Cardiac muscle cell (in vitro differentiated cells and primary cell): ENCODE measurements at regions not wholly inside any gene's neighbourhood (a gene's known extent, or its start where the extent isn't known, plus 50 kb on each side); places are given as distances from the start of the nearest gene placed in this dataset.
"Not testable (repeated sequence)": the region's sequence is repeated elsewhere in the genome, so short reads cannot be mapped to it uniquely, and the experiment has no call there.

ENCODE experiments used
- DNase-seq, 2 donors: peaks; one replicate each; pipeline versions ENCODE4 v3.0.0 to v3.0.0-alpha.2; 2010 to 2017; ENCODE audit warnings: low read depth in 1 of 2, low spot score in 1 of 2
- H3K27ac ChIP-seq: fragments of 200-600 bp; sonication (generic); 2 replicates; pipeline ENCODE4 v1.5.1; 2016
- H3K27me3 ChIP-seq: fragments of 200-600 bp; sonication (generic); 2 replicates; pipeline ENCODE4 v1.6.0; 2016; ENCODE audit warnings: control low read depth
- H3K36me3 ChIP-seq: fragments of 200-600 bp; sonication (generic); 2 replicates; pipeline ENCODE4 v1.5.1; 2016; ENCODE audit warnings: control low read depth
- H3K4me1 ChIP-seq: fragments of 200-600 bp; sonication (generic); 2 replicates; pipeline ENCODE4 v1.8.1; 2017; ENCODE audit warnings: low read depth, mild to moderate bottlenecking, mixed run types
- H3K4me3 ChIP-seq: fragments of 200-600 bp; sonication (generic); 2 replicates; pipeline ENCODE4 v1.5.1; 2016; ENCODE audit warnings: mild to moderate bottlenecking
- H3K9me3 ChIP-seq: fragments of 200-600 bp; sonication (generic); 2 replicates; pipeline ENCODE4 v1.5.1; 2017; ENCODE audit warnings: low read depth, mild to moderate bottlenecking, control low read depth
- TF ChIP-seq, protein P1 (sequence below): IDR thresholded peaks from 2 replicates; pipeline ENCODE4 v1.5.1; 2012; ENCODE audit warnings: low read depth, mild to moderate bottlenecking, low read length

DNA sequence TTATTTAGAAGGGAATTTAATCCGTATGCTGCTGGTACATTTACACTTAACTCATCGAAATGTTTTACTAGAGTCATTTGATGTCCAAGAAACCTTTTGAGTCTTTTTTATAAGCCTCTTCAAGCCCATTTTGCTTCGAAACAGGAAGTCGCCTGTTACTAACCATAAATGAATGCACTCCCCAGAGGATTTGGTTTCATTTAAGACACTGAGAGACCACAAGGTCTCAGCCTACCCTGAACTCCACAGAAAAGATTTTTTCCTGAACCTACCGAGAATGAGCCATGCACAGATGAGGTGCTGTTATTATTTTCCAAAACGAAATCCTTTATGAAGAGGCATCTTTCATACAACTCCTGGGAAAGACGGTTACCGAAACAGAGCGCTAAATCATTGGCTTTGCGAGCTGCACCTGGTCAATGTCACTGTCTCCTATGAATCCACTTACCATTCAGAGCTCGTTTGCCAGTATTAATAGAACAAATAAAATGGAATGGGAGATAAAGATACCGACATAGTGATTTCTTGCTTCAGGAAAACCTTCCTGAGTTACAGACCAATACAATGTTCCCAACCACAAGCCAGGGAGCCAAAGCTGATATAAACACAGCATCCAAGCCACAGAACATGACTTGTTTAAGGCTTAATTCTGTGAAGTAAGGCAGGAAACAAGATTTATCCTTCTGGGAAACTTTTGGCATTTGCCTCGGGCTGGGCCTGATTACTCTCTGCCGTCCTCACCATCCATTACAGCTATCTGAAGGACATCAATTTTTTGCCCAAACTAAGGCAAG lies 382.1 kb downstream of the OSR1 start:
- TF ChIP-seq, protein P1, sequence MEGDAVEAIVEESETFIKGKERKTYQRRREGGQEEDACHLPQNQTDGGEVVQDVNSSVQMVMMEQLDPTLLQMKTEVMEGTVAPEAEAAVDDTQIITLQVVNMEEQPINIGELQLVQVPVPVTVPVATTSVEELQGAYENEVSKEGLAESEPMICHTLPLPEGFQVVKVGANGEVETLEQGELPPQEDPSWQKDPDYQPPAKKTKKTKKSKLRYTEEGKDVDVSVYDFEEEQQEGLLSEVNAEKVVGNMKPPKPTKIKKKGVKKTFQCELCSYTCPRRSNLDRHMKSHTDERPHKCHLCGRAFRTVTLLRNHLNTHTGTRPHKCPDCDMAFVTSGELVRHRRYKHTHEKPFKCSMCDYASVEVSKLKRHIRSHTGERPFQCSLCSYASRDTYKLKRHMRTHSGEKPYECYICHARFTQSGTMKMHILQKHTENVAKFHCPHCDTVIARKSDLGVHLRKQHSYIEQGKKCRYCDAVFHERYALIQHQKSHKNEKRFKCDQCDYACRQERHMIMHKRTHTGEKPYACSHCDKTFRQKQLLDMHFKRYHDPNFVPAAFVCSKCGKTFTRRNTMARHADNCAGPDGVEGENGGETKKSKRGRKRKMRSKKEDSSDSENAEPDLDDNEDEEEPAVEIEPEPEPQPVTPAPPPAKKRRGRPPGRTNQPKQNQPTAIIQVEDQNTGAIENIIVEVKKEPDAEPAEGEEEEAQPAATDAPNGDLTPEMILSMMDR: no peak
- no peak overlapping the region for H3K27ac ChIP-seq
- H3K4me1 ChIP-seq: no peaks in the 10 kb centered on the region
- peak in 1 of 2 donors; percentile 83 for DNase-seq
- no peak overlapping the region for H3K4me3 ChIP-seq
- no peaks in the 10 kb centered on the region for H3K36me3 ChIP-seq
- H3K27me3 ChIP-seq: no peaks in the 10 kb centered on the region
- H3K9me3 ChIP-seq: no peaks in the 10 kb centered on the region

DNA sequence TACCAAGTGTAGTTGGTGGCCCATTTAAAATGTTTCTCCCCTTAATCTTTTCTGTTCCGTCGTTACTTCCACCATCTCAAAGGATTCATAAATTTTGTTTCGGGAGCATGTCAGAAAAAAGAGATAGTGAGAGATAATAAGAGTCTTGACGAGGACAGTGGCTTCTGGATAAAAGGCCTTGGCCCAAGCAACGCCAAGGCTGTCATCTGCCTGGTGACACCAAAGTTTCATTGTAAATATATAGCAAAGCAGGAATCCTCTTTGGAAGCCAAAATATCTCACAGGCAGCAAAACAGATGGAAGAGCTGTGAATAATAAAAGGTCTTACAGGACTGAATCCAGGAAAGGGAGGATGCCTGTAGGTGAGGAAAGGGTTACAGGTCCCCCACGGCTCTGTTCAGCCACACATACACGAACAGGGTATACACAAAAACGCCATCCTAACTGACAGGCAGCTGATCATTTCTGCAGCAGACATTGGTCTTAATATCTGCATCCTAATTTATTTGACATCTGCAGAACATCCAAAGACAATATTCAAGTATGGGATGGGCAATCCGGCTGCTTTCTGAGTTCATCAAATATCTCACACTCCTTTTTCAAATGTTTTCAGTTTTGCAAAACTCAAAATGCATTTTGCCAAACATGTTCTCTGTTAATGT lies 382.8 kb downstream of the OSR1 start:
- Histone ChIP-seq H3K9me3 (no peaks in the 10 kb centered on the region), H3K27ac (no peak overlapping the region)
- no peak for DNase-seq

GRCh38 chr2:18971628-18972027 lies 382.3 kb upstream of the NT5C1B start:
- Histone ChIP-seq H3K27ac (no peak overlapping the region), H3K27me3 (no peaks in the 10 kb centered on the region), H3K9me3 (no peaks in the 10 kb centered on the region), H3K36me3 (no peaks in the 10 kb centered on the region), H3K4me3 (no peak overlapping the region), H3K4me1 (no peaks in the 10 kb centered on the region)
- no peak for DNase-seq
- TF ChIP-seq, protein P1: no peak

More for the DNA sequence above, 382.8 kb downstream of the OSR1 start:
- H3K4me1 ChIP-seq: no peaks in the 10 kb centered on the region
- H3K27me3 ChIP-seq: no peaks in the 10 kb centered on the region
- no peaks in the 10 kb centered on the region for H3K36me3 ChIP-seq
- TF ChIP-seq, protein P1: no peak
- H3K4me3 ChIP-seq: no peak overlapping the region

GRCh38 chr2:18971069-18971378 lies 381.7 kb upstream of the NT5C1B start:
- Histone ChIP-seq H3K36me3 (no peaks in the 10 kb centered on the region), H3K27ac (no peak overlapping the region), H3K27me3 (no peaks in the 10 kb centered on the region), H3K4me1 (no peaks in the 10 kb centered on the region), H3K4me3 (no peak overlapping the region), H3K9me3 (no peaks in the 10 kb centered on the region)
- DNase-seq: no peak
- TF ChIP-seq, protein P1: no peak

DNA sequence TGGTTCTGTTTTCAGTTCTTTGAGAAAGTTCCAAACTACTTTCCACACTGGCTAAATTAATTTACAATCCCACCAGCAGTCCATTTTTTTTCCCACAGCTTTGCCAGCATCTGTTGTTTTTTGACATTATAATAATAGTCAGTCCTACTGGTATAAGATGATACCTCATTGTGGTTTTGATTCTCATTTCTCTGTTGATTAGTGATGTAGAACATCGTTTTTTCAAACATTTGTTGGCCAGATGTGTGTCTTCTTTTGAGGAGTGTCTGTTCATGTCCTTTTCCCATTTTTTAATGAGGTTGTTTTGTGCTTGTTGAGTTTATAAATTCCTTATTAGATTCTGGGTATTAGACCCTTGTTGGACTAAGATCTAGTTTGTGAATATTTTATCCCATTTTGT lies 376.8 kb upstream of the NT5C1B start:
- DNase-seq: no peak
- no peaks in the 10 kb centered on the region for H3K36me3 ChIP-seq
- H3K27ac ChIP-seq: no peak overlapping the region
- no peak overlapping the region for H3K4me3 ChIP-seq
- TF ChIP-seq, protein P1: no peak
- H3K9me3 ChIP-seq: no peaks in the 10 kb centered on the region
- no peaks in the 10 kb centered on the region for H3K4me1 ChIP-seq
- no peaks in the 10 kb centered on the region for H3K27me3 ChIP-seq

DNA sequence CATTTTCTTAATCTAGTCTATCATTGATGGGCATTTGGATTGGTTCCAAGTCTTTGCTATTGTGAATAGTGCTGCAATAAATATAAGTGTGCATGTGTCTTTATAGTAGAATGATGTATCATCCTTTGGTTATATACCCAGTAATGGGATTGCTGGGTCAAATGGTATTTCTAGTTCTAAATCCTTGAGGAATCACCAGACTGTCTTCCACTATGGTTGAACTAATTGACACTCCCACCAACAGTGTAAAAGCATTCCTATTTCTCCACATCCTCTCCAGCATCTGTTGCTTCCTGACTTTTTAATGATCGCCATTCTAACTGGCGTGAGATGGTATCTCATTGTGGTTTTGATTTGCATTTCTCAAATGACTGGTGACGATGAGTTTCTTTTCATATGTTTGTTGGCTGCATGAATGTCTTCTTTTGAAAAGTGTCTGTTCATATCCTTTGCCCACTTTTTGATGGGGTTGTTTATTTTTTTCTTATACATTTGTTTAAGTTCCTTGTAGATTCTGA lies 374.4 kb upstream of the NT5C1B start:
- H3K27me3 ChIP-seq, DNase-seq, H3K4me3 ChIP-seq, H3K4me1 ChIP-seq, H3K9me3 ChIP-seq, H3K36me3 ChIP-seq, H3K27ac ChIP-seq: not testable (repeated sequence)
